IMR-90 (cell line): ENCODE measurements at regions not wholly inside any gene's neighbourhood (a gene's known extent, or its start where the extent isn't known, plus 50 kb on each side); places are given as distances from the start of the nearest gene placed in this dataset.

ENCODE experiments used
- BHLHE40 ChIP-seq: fragments of 150-350 bp; IDR thresholded peaks from 2 replicates; pipeline ENCODE4 v1.6.1; 2016; ENCODE audit warnings: mild to moderate bottlenecking, low read depth, low read length
- CEBPB ChIP-seq: IDR thresholded peaks from 2 replicates; pipeline ENCODE4 v1.6.1; 2012; ENCODE audit warnings: low read depth, low read length, improper control_type of control experiment
- CTCF ChIP-seq: conservative IDR thresholded peaks from 2 replicates; pipeline ENCODE4 v1.5.1; 2012; ENCODE audit warnings: mild to moderate bottlenecking, low read depth, low read length, improper control_type of control experiment
- ELK1 ChIP-seq: fragments of 150-350 bp; IDR thresholded peaks from 2 replicates; pipeline ENCODE4 v1.6.1; 2016; ENCODE audit warnings: low read depth, mild to moderate bottlenecking, low read length, moderate library complexity, borderline replicate concordance
- MAFK ChIP-seq: IDR thresholded peaks from 2 replicates; pipeline ENCODE4 v1.6.1; 2012; ENCODE audit warnings: low read depth, low read length, improper control_type of control experiment
- MAZ ChIP-seq: IDR thresholded peaks from 2 replicates; pipeline ENCODE4 v1.6.1; 2012; ENCODE audit warnings: low read depth, mild to moderate bottlenecking, low read length, improper control_type of control experiment, moderate library complexity, borderline replicate concordance
- MXI1 ChIP-seq: IDR thresholded peaks from 2 replicates; pipeline ENCODE4 v1.6.1; 2012; ENCODE audit warnings: low read depth, mild to moderate bottlenecking, low read length, moderate library complexity, borderline replicate concordance
- POLR2A ChIP-seq: IDR thresholded peaks from 2 replicates; pipeline ENCODE4 v1.6.1; 2012; ENCODE audit warnings: mild to moderate bottlenecking, low read depth, low read length
- RAD21 ChIP-seq: IDR thresholded peaks from 2 replicates; pipeline ENCODE4 v1.6.1; 2012; ENCODE audit warnings: low read length, improper control_type of control experiment
- RCOR1 ChIP-seq: IDR thresholded peaks from 2 replicates; pipeline ENCODE4 v1.6.1; 2012; ENCODE audit warnings: mild to moderate bottlenecking, low read length, improper control_type of control experiment; ENCODE audit not compliant: insufficient replicate concordance
- RFX5 ChIP-seq: IDR thresholded peaks from 2 replicates; pipeline ENCODE4 v1.8.0; 2012; ENCODE audit warnings: low read depth, mild to moderate bottlenecking, low read length, moderate library complexity
- USF2 ChIP-seq: fragments of 150-350 bp; IDR thresholded peaks from 2 replicates; pipeline ENCODE4 v1.6.1; 2017; ENCODE audit warnings: mild to moderate bottlenecking, antibody characterized with exemption, low read length, low read depth

GRCh38 chr5:124956471-124957029 lies 210.1 kb upstream of the ZNF608 start:
- TF ChIP-seq CTCF (no peak), POLR2A (no peak), BHLHE40 (no peak), RCOR1 (no peak), RFX5 (no peak), CEBPB (peak; percentile 64), USF2 (no peak), MAFK (no peak), ELK1 (no peak), RAD21 (no peak), MAZ (no peak), MXI1 (no peak)
